ENCODE measurements at regions not wholly inside any gene's neighbourhood (a gene's known extent, or its start where the extent isn't known, plus 50 kb on each side); places are given as distances from the start of the nearest gene placed in this dataset.

DNA sequence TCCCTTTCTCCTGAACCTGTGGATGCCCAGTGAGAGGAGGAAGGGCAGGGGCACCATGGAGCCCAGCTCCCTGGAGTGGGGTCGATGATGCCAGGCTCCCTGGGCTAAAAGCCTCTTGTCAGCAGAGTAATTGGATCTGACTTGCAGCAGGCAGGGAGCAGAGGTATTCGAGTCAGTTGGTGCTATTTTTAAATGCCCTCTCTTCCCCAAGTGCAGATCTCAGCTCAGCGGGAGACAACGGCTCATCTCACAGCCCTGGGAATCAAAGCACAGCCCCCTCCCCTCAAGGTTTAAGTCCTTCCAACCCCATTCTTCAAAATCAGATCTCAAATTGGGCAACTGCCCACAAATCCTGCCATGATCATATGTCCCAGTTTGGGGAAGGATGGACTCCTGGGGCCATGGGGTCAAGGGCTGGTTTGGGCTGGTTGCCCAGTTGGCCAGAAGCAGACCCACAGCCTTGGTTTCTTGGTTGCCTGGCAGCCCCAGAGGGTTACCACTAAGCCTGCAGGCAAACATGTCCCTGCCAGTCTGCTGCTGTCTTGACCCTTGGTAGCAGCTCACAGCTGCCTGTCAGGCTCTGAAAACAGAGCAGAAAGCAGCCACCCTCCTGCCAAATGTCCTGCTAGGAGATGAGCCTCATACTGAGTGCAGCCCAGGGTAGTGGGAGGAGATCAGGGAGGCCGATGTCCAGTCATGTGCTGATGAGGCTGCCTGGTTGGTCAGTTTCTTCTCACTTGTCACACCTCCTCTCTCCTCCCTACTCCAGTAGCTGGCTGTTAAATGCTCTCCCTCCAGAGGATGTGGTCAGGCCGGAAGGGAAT, 244.9 kb downstream of the LOXHD1 start:
- no peak for TF ChIP-seq EZH2 (IDR thresholded peaks at IDR 0.05; ENCODE audit: insufficient read depth, poor library complexity, severe bottlenecking)
- no peak for TF ChIP-seq EZH2phosphoT487 (IDR thresholded peaks at IDR 0.05; ENCODE audit: insufficient read depth, low read depth)
